ENCODE measurements at regions not wholly inside any gene's neighbourhood (a gene's known extent, or its start where the extent isn't known, plus 50 kb on each side); places are given as distances from the start of the nearest gene placed in this dataset.

- ATAC-seq (no peak), DNase-seq (ENCODE audit: low spot score) (no peak)
- intact Hi-C loops (cut with DNase I) = no loop called here
These were observed 153.6 kb upstream of the DSEL start for GRCh38 chr18:67670024-67670543.

GRCh38 chr18:67665266-67665665 lies 148.7 kb upstream of the DSEL start:
- ATAC-seq = no peak
- intact Hi-C loops (cut with DNase I) = no loop called here
- no peak for DNase-seq (ENCODE audit: low spot score)

GRCh38 chr18:67662996-67663395 lies 146.5 kb upstream of the DSEL start:
- ATAC-seq (no peak), DNase-seq (ENCODE audit: low spot score) (no peak)
- intact Hi-C loops (cut with DNase I) = no loop called here

GRCh38 chr18:67661555-67661954 lies 145.0 kb upstream of the DSEL start:
- intact Hi-C loops (cut with DNase I) = no loop called here
- DNase-seq (ENCODE audit: low spot score) (no peak), ATAC-seq (no peak)

GRCh38 chr18:67654101-67654500 lies 137.6 kb upstream of the DSEL start:
- intact Hi-C loops (cut with DNase I) = no loop called here
- ATAC-seq = no peak

GRCh38 chr18:67652288-67652687 lies 135.8 kb upstream of the DSEL start:
- intact Hi-C loops (cut with DNase I) = no loop called here
- ATAC-seq = no peak

More at GRCh38 chr18:67654101-67654500, 137.6 kb upstream of the DSEL start:
- DNase-seq (ENCODE audit: low spot score) = no peak

GRCh38 chr18:67651438-67651837 lies 134.9 kb upstream of the DSEL start:
- DNase-seq (ENCODE audit: low spot score) (no peak), ATAC-seq (peak; percentile 75)
- intact Hi-C loops (cut with DNase I) = no loop called here

More at GRCh38 chr18:67652288-67652687, 135.8 kb upstream of the DSEL start:
- DNase-seq (ENCODE audit: low spot score) = no peak

- DNase-seq (ENCODE audit: low spot score) (no peak), ATAC-seq (peak; percentile 20)
- intact Hi-C loops (cut with DNase I) = no loop called here
These were observed 134.3 kb upstream of the DSEL start for GRCh38 chr18:67650686-67651385.

GRCh38 chr18:67646890-67647289 lies 130.4 kb upstream of the DSEL start:
- intact Hi-C loops (cut with DNase I) = no loop called here
- no peak for ATAC-seq
- no peak for DNase-seq (ENCODE audit: low spot score)

GRCh38 chr18:67644226-67644625 lies 127.7 kb upstream of the DSEL start:
- no peak for DNase-seq (ENCODE audit: low spot score)
- no peak for ATAC-seq
- intact Hi-C loops (cut with DNase I) = no loop called here

- intact Hi-C loops (cut with DNase I) = no loop called here
- ATAC-seq = no peak
These were observed 123.4 kb upstream of the DSEL start for GRCh38 chr18:67639872-67640271.

GRCh38 chr18:67636597-67637385 lies 120.3 kb upstream of the DSEL start:
- intact Hi-C loops (cut with DNase I) = no loop called here
- ATAC-seq (no peak), DNase-seq (ENCODE audit: low spot score) (no peak)

More at GRCh38 chr18:67639872-67640271, 123.4 kb upstream of the DSEL start:
- no peak for DNase-seq (ENCODE audit: low spot score)

GRCh38 chr18:67634631-67635338 lies 118.3 kb upstream of the DSEL start:
- DNase-seq (ENCODE audit: low spot score) (no peak), ATAC-seq (no peak)
- intact Hi-C loops (cut with DNase I) = no loop called here

GRCh38 chr18:67633939-67634338 lies 117.4 kb upstream of the DSEL start:
- ATAC-seq (no peak), DNase-seq (ENCODE audit: low spot score) (no peak)
- intact Hi-C loops (cut with DNase I) = no loop called here

- no peak for ATAC-seq
These were observed 105.4 kb upstream of the DSEL start for GRCh38 chr18:67621906-67622305.

GRCh38 chr18:67621049-67621713 lies 104.7 kb upstream of the DSEL start:
- intact Hi-C loops (cut with DNase I) = no loop called here
- DNase-seq (ENCODE audit: low spot score) (no peak), ATAC-seq (no peak)

More at GRCh38 chr18:67621906-67622305, 105.4 kb upstream of the DSEL start:
- intact Hi-C loops (cut with DNase I) = no loop called here
- no peak for DNase-seq (ENCODE audit: low spot score)

- ATAC-seq (no peak), DNase-seq (ENCODE audit: low spot score) (no peak)
- intact Hi-C loops (cut with DNase I) = no loop called here
These were observed 101.5 kb upstream of the DSEL start for GRCh38 chr18:67618061-67618460.

GRCh38 chr18:67615876-67616275 lies 99.4 kb upstream of the DSEL start:
- intact Hi-C loops (cut with DNase I) = no loop called here
- ATAC-seq = no peak
- DNase-seq (ENCODE audit: low spot score) = no peak

- DNase-seq (ENCODE audit: low spot score) (no peak), ATAC-seq (no peak)
- intact Hi-C loops (cut with DNase I) = no loop called here
These were observed 97.2 kb upstream of the DSEL start for GRCh38 chr18:67613731-67614130.
